ENCODE measurements at regions not wholly inside any gene's neighbourhood (a gene's known extent, or its start where the extent isn't known, plus 50 kb on each side); places are given as distances from the start of the nearest gene placed in this dataset.
"Not testable (repeated sequence)": the region's sequence is repeated elsewhere in the genome, so short reads cannot be mapped to it uniquely, and the experiment has no call there.

DNA sequence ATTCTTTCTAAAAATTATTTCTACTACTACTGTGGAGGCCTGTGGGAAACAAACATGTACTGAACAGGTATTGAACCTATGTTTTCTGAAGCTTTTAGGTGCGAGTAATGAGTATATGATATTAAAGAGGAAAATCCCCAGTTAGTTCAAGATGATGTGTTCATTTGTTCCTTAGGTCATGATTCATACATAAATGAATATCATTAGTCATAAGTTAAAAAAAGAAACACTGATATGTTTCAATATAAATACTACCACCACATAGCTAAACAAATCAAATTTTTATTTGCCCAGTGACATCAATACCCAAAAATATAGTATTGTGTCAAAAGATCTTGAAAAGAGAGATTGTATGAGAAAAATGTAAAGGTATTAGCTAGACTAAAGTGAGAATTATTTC, 210.7 kb upstream of the GNAI1 start:
- Histone ChIP-seq H3K4me1 (no peaks in the 10 kb centered on the region), H3K9ac (no peak overlapping the region), H3K27ac (no peak overlapping the region), H4K20me1 (ENCODE audit: low read depth) (no peaks in the 10 kb centered on the region), H3K4me2 (no peak overlapping the region), H2AFZ (replicated peaks) (no peak overlapping the region), H3F3A (ENCODE audit: low read depth) (no peaks in the 10 kb centered on the region), H3K4me3 (no peak overlapping the region), H3K9me3 (ENCODE audit: low read depth) (no peaks in the 10 kb centered on the region), H3K79me2 (ENCODE audit: low read depth) (no peaks in the 10 kb centered on the region), H3K36me3 (no peaks in the 10 kb centered on the region), H3K27me3 (no peaks in the 10 kb centered on the region)
- no peak for DNase-seq (ENCODE audit: low spot score)
- Mint-ChIP-seq H3K4me3 (no peak overlapping the region), H3K9me3 (peaks cover 2% of the 10 kb centered on the region), H3K27ac (no peak overlapping the region), H3K4me1 (peaks cover 3% of the 10 kb centered on the region), H3K36me3 (no peaks in the 10 kb centered on the region), H3K27me3 (ENCODE audit: insufficient read depth, low read depth) (no peaks in the 10 kb centered on the region)
- TF ChIP-seq, protein P1, sequence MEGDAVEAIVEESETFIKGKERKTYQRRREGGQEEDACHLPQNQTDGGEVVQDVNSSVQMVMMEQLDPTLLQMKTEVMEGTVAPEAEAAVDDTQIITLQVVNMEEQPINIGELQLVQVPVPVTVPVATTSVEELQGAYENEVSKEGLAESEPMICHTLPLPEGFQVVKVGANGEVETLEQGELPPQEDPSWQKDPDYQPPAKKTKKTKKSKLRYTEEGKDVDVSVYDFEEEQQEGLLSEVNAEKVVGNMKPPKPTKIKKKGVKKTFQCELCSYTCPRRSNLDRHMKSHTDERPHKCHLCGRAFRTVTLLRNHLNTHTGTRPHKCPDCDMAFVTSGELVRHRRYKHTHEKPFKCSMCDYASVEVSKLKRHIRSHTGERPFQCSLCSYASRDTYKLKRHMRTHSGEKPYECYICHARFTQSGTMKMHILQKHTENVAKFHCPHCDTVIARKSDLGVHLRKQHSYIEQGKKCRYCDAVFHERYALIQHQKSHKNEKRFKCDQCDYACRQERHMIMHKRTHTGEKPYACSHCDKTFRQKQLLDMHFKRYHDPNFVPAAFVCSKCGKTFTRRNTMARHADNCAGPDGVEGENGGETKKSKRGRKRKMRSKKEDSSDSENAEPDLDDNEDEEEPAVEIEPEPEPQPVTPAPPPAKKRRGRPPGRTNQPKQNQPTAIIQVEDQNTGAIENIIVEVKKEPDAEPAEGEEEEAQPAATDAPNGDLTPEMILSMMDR (IDR thresholded peaks at IDR 0.05), result no peak
- TF ChIP-seq EZH2phosphoT487 (IDR thresholded peaks at IDR 0.05) (no peak), EZH2 (IDR thresholded peaks at IDR 0.05) (no peak)

DNA sequence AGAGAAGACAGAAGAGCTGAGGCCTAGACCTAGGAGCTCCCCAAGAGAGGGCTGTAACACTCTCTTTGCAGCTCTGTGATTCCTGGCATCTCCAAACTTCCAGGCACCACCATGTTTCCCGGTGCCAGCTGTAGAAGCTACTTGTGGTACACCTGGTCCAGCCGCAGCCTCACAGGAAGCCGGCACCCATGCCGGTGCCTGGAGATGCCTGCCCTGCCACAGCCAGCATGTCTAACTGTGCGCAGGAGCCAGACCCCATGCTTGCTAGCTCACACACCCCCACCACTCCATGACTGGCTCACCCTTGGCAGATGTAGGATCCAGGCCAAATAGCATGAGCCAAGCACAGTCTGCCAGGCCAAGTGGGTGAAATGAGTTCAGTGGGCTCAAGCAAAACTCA, 211.7 kb upstream of the GNAI1 start:
- peaks cover 2% of the 10 kb centered on the region for H3K9me3 Mint-ChIP-seq
- Histone ChIP-seq H3K4me3 (no peak overlapping the region), H3K4me1 (no peaks in the 10 kb centered on the region), H3K27me3 (no peaks in the 10 kb centered on the region), H3K4me2 (no peak overlapping the region), H3K79me2 (ENCODE audit: low read depth) (no peaks in the 10 kb centered on the region), H3K9me3 (ENCODE audit: low read depth) (no peaks in the 10 kb centered on the region), H4K20me1 (ENCODE audit: low read depth) (no peaks in the 10 kb centered on the region), H3K27ac (no peak overlapping the region), H3K9ac (no peak overlapping the region), H3F3A (ENCODE audit: low read depth) (no peaks in the 10 kb centered on the region), H2AFZ (replicated peaks) (no peak overlapping the region), H3K36me3 (no peaks in the 10 kb centered on the region)
- no peaks in the 10 kb centered on the region for H3K27me3 Mint-ChIP-seq (ENCODE audit: insufficient read depth, low read depth)
- TF ChIP-seq, protein P1 (IDR thresholded peaks at IDR 0.05), result no peak
- no peak for TF ChIP-seq EZH2 (IDR thresholded peaks at IDR 0.05)
- TF ChIP-seq EZH2phosphoT487 (IDR thresholded peaks at IDR 0.05), result no peak
- no peaks in the 10 kb centered on the region for H3K36me3 Mint-ChIP-seq
- peaks cover 3% of the 10 kb centered on the region for H3K4me1 Mint-ChIP-seq
- H3K4me3 Mint-ChIP-seq, result no peak overlapping the region
- no peak overlapping the region for H3K27ac Mint-ChIP-seq
- no peak for DNase-seq (ENCODE audit: low spot score)

DNA sequence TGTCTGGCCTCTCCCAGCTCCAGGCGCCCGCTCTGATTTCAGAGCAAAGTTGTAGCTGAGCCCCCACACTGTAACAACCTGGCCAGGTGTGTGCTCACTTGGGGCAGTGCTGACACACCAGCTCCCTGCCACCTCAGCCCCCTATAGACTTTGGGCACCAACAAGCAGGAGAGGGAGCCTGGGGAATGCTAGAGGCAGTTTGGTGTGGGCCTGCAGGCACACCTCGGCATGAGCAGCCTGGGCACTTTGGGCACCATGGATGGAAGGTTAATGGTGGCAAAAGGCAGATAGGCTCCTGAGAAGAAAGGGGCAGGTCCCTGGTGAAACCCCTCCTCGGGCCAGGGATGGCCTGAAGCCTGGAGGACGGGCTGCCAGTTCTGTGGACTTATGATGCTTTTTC, 212.7 kb upstream of the GNAI1 start:
- H3K27me3 ChIP-seq, result no peaks in the 10 kb centered on the region

DNA sequence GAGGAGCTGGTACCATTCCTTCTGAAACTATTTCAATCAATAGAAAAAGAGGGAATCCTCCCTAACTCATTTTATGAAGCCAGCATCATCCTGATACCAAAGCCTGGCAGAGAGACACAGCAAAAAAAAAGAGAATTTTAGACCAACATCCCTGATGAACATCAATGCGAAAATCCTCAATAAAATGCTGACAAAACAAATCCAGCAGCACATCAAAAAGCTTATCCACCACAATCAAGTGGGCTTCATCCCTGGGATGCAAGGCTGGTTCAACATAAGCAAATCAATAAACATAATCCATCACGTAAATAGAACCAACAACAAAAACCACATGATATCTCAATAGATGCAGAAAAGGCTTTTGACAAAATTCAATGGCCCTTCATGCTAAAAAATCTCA, 216.0 kb upstream of the GNAI1 start:
- not testable (repeated sequence) for H3K4me1 Mint-ChIP-seq; H3K27ac ChIP-seq; H3K79me2 ChIP-seq (ENCODE audit: low read depth); H3K4me2 ChIP-seq; H3K27me3 ChIP-seq; H3K4me3 Mint-ChIP-seq; H3K4me3 ChIP-seq; H3K36me3 ChIP-seq; DNase-seq (ENCODE audit: low spot score); H3K36me3 Mint-ChIP-seq; H3K27me3 Mint-ChIP-seq (ENCODE audit: insufficient read depth, low read depth); H4K20me1 ChIP-seq (ENCODE audit: low read depth); H3K9me3 ChIP-seq (ENCODE audit: low read depth); H3K27ac Mint-ChIP-seq; H3F3A ChIP-seq (ENCODE audit: low read depth); H3K4me1 ChIP-seq; H2AFZ ChIP-seq (replicated peaks); H3K9ac ChIP-seq; H3K9me3 Mint-ChIP-seq

More for the DNA sequence above, 212.7 kb upstream of the GNAI1 start:
- Mint-ChIP-seq H3K36me3 (no peaks in the 10 kb centered on the region), H3K27me3 (ENCODE audit: insufficient read depth, low read depth) (no peaks in the 10 kb centered on the region), H3K4me1 (peaks cover 3% of the 10 kb centered on the region), H3K27ac (no peak overlapping the region), H3K9me3 (peaks cover 2% of the 10 kb centered on the region), H3K4me3 (no peak overlapping the region)
- H3K4me3 ChIP-seq, result no peak overlapping the region
- H3K9me3 ChIP-seq (ENCODE audit: low read depth), result no peaks in the 10 kb centered on the region
- H2AFZ ChIP-seq (replicated peaks), result no peak overlapping the region
- no peaks in the 10 kb centered on the region for H3K79me2 ChIP-seq (ENCODE audit: low read depth)
- H3K4me1 ChIP-seq, result no peaks in the 10 kb centered on the region
- no peak for DNase-seq (ENCODE audit: low spot score)
- no peak overlapping the region for H3K9ac ChIP-seq
- H3K36me3 ChIP-seq, result no peaks in the 10 kb centered on the region
- H3K27ac ChIP-seq, result no peak overlapping the region
- no peaks in the 10 kb centered on the region for H4K20me1 ChIP-seq (ENCODE audit: low read depth)
- no peaks in the 10 kb centered on the region for H3F3A ChIP-seq (ENCODE audit: low read depth)
- TF ChIP-seq, protein P1 (IDR thresholded peaks at IDR 0.05), result no peak
- TF ChIP-seq EZH2 (IDR thresholded peaks at IDR 0.05), result no peak
- TF ChIP-seq EZH2phosphoT487 (IDR thresholded peaks at IDR 0.05), result no peak
- no peak overlapping the region for H3K4me2 ChIP-seq

DNA sequence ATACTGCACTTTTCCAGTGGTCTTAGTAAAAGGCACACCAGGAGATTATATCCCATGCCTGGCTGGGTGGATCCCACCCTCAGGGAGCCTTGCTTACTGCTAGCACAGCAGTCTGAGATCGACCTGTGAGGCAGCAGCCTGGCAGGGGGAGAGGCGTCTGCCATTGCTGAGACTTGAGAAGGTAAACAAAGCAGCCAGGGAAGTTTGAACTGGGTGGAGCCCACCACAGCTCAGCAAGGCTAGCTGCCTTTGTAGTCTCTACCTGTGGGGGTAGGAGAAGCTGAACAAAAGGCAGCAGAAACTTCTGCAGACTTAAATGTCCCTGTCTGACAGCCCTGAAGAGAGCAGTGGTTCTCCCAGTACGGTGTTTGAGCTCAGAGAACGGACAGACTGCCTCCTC, 219.3 kb upstream of the GNAI1 start:
- H3K36me3 Mint-ChIP-seq; H3K4me1 Mint-ChIP-seq; H3K79me2 ChIP-seq (ENCODE audit: low read depth): not testable (repeated sequence)

More for the DNA sequence above, 219.3 kb upstream of the GNAI1 start:
- H3K27me3 Mint-ChIP-seq (ENCODE audit: insufficient read depth, low read depth); H3K9me3 ChIP-seq (ENCODE audit: low read depth); H4K20me1 ChIP-seq (ENCODE audit: low read depth); H2AFZ ChIP-seq (replicated peaks); DNase-seq (ENCODE audit: low spot score); H3K27me3 ChIP-seq; H3K9ac ChIP-seq; H3K4me2 ChIP-seq; H3K9me3 Mint-ChIP-seq; H3K4me3 ChIP-seq; H3K27ac Mint-ChIP-seq; H3K36me3 ChIP-seq; H3K4me3 Mint-ChIP-seq; H3K27ac ChIP-seq; H3K4me1 ChIP-seq; H3F3A ChIP-seq (ENCODE audit: low read depth): not testable (repeated sequence)

Data from neural progenitor cell (in vitro differentiated cells).